AG09309 (cell line): ENCODE measurements at regions not wholly inside any gene's neighbourhood (a gene's known extent, or its start where the extent isn't known, plus 50 kb on each side); places are given as distances from the start of the nearest gene placed in this dataset.
A peak's percentile ranks its signal among the peaks of the same experiment; 100 is the strongest.

ENCODE experiments used
- DNase-seq: peaks from one replicate; pipeline ENCODE4 v3.0.0-alpha.2; 2010; ENCODE audit warnings: low read depth
- H3K4me3 ChIP-seq: 2 replicates; pipeline ENCODE4 v1.5.1; 2011; ENCODE audit warnings: mild to moderate bottlenecking, low read depth, low read length, moderate library complexity; ENCODE audit not compliant: control insufficient read depth
- CTCF ChIP-seq: IDR thresholded peaks from 2 replicates; pipeline ENCODE4 v1.5.1; 2011; ENCODE audit warnings: mild to moderate bottlenecking, low read depth, low read length, inconsistent platforms; ENCODE audit not compliant: insufficient read depth, control insufficient read depth; ENCODE audit errors: missing control alignments

GRCh38 chr14:86662334-86662733 is 1132.4 kb downstream of the FLRT2 start:
- TF ChIP-seq CTCF, result no peak
- no peak overlapping the region for H3K4me3 ChIP-seq
- no peak for DNase-seq

- H3K4me3 ChIP-seq, result no peak overlapping the region
- TF ChIP-seq CTCF, result peak; percentile 50
- DNase-seq, result no peak
Measured at GRCh38 chr14:86654558-86655184, 1124.7 kb downstream of the FLRT2 start.

GRCh38 chr14:86652526-86652925 is 1122.6 kb downstream of the FLRT2 start:
- H3K4me3 ChIP-seq, result no peak overlapping the region
- TF ChIP-seq CTCF, result no peak
- DNase-seq, result no peak

DNA sequence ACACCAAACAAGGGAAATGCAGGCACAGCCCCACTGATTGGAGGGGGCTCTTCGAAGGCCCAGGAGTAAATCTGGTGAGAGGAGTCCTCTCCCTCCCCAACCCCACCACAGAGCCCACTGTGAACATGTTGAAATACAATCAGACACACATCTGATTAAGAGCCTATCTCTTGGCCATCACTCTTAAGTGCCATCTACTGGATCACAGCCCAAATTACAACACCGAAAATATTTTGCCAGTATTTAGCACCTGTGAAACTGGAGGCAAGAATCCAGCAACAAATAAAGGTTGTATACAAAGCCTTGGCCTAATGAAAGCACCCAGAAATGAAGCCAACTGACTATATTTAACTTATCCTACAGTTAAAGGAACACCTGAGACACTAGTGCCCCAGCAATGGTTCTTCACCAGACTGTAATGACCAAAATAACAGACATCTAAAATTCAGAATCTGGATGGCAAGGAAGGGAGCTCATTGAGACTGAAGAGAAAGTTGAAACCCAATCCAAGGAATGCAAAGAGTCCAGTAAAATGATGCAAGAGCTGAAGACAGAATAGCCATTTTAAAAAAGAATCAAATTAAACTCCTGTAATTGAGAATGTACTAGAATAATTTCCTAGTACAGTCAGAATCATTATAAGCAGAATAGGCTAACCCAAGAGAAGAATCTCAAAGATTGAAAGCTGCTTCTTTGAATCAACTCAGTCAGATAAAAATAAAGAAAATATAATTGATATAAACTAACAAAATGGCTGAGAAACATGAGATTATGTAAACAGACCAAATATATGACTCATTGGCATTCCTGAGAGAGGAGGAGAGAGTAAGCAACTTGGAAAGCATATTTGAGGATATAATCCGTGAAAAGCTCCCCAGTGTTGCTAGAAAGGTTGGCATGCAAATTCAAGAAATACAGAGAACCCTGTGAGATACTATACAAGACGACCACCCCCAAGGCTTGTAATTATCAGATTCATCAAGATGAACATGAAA is 1117.0 kb downstream of the FLRT2 start:
- peak; percentile 19 for TF ChIP-seq CTCF
- no peak overlapping the region for H3K4me3 ChIP-seq
- no peak for DNase-seq

- H3K4me3 ChIP-seq, result no peak overlapping the region
- no peak for DNase-seq
- TF ChIP-seq CTCF, result no peak
Measured at GRCh38 chr14:86646125-86646524, 1116.2 kb downstream of the FLRT2 start.

GRCh38 chr14:86641310-86641709 is 1111.4 kb downstream of the FLRT2 start:
- no peak overlapping the region for H3K4me3 ChIP-seq
- no peak for TF ChIP-seq CTCF
- DNase-seq, result no peak
